Activated T-helper 1 cell treated with anti-CD3 and anti-CD28 coated beads, Interleukin-2, amount 50 U/mL, for 16 hours (primary cell): ENCODE measurements at regions not wholly inside any gene's neighbourhood (a gene's known extent, or its start where the extent isn't known, plus 50 kb on each side); places are given as distances from the start of the nearest gene placed in this dataset.

ENCODE experiments used
- DNase-seq, 2 donors: peaks; one replicate each; pipeline ENCODE4 v3.0.0-alpha.2; 2020; ENCODE audit warnings: low read depth in 1 of 2, low spot score in 1 of 2

DNA sequence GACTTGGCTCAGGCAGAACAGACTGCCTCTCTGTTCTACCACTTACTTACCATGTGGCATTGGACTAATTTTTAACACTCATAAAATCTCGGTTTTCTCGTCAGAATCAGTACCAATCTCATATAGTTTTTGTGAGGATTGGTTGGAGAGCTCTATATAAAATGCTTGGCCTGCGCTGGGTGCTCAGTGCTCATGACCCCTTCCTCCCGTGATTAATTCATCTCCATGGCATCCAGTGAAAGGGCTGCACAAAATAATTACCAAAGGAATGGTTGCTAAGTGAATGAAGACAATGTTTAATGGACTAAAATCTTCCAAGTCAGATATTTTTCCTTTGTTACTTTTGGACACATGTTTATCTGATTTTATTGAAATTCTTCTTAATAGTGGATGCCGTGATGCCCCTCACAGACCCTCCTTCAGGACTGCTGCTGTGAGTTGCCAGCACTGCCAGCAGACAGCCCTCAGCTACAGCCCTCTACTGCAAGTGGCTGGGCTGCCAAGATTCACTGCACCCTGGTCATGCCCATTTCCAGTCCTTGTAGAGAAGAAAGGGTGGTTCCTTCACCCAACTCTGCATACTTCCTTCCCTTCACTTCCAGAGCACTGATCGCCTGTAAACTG is 436.5 kb downstream of the LMO4 start:
- no peak for DNase-seq

DNA sequence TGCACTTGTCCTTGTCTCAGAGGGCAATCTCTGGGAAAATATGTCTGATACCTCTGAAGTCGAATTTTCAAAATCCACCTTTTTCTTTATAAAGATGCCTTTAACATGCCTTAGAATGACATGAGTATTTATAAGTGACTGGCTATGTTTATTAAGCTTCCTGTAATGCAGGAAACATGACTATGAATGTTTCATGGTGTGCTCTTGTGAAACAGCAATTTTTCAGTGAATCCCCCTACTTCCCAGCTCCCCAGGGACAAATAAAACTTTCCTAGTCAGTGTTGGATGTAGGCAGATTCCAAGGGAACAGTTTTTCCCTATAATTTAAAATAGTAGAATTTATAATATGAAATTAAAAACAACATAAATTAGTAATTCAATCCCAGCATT is 437.0 kb downstream of the LMO4 start:
- no peak for DNase-seq

DNA sequence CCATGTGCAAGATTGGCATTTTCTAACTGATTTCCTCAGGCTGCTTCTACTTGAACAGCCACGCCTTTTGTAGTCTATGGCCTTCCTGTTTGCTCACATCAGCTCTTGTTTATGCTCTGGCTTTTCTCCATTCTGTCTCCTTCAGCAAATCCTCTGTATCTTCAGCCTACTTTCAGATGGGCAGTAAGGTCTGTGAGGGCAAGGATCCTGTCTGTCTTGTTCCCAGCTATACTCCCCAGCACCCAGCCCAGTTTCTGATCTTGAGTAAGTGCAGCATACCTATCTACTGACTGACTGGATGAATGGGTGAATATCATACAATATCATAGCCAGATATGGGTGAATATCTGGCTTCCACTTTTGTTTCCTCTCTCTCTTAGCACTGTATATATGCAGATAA is 438.1 kb downstream of the LMO4 start:
- no peak for DNase-seq

DNA sequence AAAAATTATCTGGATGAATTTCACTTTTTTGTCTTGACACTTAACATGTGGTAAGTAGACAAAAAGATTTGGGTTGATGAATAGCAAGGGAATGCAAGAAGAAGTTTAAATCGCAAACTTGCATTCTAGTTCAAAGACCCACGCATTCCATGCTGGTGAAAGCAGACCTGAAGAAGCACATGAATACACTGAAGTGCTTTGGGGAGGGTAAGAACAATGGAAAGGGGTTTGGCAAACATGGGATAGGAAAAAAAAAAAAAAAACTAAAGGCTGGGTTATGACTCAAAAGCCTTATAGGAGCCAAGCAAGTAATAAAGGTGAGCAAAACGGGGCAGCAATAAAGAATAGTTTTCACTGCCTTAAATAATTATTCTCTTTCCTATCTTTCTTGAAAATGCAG is 450.2 kb downstream of the LMO4 start:
- no peak for DNase-seq

DNA sequence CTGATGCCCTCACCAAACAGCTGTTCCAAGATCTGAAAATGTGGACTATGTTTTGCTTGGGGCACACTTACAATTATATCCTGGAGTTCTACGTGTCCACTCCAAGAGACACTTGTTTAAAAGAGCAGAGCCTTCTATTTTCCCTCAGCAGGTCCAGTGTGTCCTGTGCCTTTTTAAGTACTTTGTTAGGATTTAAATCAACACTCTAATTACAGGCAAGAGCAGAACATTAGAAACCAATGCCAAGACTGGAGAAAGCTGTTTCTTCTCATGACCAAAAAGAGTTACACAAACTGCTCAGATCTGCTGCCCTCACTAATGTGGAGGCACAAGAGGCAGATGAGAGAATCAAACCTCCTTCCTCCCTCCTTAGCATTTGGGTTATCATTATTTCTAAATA is 452.9 kb downstream of the LMO4 start:
- no peak for DNase-seq

DNA sequence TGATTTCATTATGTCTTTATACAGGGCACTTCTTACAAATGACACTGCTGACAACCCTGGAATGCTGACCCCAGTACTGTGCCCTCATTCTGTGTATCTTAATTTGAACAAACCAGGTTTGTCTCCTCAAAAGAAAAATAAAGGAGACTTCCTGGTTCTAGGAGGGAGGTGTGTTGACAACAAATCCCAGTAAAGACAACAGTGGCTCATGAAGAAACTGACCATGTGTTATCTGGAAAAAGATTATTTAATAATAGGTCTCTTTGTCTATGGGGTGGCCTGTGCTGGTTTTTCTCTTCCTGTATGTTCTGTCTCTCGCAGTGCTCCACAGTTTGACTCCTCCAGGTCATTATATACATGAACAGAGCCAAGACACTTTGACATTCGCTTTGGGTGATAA is 454.6 kb downstream of the LMO4 start:
- DNase-seq = no peak

DNA sequence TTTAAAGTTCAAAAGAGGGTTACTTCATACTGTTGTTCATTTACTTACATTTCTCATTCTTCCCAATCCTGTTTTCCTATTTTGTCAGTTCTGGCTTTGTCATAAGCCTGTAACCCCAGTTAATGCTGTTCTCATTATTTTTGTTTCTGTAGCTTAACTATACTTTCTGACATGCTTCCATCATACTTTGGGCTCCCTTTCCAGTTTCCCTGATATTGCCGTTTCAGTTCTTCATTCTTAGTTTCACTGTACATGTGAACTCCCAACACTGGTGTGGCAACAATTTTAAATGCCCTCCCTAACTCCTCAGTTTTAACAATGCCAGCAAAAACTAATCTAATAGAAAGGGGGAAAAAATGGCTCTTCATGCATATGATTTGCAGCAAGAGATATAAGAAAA is 456.7 kb downstream of the LMO4 start:
- no peak for DNase-seq

DNA sequence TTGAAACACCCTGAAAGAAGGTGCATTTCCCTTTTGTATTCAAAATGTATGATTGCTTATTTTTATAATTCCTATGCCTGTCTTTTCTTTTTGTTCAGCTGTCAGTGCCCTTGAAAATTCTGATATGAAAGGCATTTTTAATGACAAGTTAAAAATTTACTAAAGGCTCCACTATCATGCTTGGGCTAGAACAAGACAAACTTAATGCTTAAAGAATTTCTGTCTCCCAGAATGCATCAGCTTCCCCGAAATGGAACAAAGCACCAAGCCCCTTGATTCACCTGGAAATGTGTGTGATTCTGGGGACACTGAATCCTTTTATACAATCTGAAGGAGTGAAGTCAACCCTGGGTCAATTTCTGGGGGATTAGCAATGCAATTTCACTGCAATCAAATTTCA is 457.5 kb downstream of the LMO4 start:
- DNase-seq = no peak

DNA sequence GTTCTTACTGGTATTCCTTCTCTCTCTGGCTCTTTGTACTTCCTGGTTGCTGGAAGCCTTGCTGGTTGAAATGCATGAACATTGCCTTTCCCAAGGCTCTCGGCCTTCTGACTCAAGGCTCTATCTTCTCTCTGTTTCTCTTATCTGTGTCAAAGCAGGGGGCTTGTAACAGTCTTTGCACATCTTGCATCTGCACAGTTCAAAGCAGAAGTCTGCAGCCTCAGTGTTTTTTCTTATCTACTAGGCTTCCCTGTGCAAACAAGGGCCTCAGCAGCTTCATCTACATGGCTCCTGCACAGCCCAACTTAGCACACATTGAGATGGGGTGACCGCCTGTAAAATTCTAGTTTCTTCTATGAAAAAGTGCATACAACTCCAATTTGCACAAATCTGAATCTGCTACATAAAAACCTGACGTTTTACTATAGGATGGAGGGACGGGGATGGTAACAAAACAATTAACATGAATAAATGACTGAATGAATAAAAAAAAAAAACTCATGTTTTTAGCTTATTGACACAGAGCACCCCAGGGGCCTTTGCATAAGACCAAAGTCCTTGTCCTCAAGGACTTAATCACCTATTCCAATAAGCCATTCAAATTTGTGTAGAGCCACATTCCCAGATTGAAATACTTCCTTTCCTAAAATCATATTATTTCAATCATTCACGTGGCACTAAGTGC is 458.3 kb downstream of the LMO4 start:
- no peak for DNase-seq

DNA sequence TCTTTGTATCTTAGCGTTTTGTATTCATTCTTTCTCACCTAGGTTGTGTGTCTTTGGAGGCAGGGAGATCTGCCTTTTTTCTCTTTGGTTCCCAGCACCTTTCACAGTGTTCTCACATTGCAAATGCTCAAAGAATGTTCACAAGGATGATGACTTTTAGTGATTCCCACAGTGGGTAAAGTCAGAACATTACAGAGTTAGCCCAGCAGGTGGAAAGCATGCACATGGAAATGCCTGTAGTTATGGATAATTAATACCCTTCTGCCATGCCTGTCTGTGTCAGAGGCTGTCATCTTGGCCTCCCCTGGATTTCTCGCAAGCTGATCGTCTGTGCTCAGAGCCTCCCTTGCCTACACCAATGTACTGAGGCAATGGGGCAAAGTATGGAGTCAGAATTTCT is 458.9 kb downstream of the LMO4 start:
- DNase-seq = no peak

DNA sequence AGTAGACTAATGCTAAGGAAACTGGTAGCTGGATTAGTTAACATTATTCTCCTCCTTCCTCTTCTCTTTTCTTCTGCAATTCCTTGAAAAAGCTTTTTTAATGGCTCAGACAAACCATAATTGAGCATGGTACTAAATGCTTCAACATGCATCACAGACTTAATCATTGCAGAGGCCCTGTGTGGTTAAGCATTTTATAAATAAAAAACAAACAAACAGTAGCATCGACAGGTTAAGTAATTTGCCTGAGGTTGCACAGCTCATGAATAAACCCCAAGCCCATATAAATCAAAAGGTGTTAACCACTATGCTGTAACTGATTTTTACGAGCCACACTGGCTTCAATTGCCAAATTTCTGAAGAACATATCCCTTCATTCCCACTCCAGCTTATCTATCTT is 462.1 kb downstream of the LMO4 start:
- DNase-seq = no peak

DNA sequence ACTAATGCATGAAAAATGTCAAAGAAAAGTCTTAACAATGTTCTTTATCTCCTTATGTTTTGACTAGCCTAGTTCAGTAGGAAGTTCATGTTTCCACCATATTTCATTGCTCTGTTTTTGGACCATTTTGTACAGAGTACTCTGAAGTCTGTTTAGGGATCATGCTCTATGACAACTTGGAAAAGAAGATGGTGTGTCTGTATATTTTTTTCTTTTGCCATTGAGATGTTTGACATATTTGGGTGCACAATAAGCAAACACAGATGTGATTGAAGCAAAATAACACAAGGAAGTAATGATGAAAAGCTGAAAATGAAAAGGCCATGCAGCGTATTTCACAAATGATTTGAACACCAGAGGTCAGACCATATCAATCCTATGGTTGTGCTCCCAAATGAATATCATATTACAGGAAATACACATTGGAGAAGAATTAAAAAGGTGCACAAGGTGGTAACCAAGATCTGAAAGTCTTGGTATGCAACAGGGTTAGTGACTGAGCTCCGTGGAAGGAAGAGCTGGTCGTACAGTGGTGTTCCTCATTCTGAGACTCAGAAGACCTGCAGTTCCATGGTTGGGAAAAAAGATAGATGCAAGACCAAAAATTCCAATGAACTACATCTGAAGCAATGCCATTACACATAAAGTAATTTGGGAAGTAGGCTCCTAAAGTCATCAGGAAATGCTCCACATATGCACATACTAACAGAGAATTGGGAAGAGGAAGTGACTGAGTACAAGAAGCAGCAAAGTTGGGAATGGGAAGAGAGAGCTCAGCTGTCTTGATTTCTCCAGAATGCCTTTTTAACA is 463.5 kb downstream of the LMO4 start:
- no peak for DNase-seq

DNA sequence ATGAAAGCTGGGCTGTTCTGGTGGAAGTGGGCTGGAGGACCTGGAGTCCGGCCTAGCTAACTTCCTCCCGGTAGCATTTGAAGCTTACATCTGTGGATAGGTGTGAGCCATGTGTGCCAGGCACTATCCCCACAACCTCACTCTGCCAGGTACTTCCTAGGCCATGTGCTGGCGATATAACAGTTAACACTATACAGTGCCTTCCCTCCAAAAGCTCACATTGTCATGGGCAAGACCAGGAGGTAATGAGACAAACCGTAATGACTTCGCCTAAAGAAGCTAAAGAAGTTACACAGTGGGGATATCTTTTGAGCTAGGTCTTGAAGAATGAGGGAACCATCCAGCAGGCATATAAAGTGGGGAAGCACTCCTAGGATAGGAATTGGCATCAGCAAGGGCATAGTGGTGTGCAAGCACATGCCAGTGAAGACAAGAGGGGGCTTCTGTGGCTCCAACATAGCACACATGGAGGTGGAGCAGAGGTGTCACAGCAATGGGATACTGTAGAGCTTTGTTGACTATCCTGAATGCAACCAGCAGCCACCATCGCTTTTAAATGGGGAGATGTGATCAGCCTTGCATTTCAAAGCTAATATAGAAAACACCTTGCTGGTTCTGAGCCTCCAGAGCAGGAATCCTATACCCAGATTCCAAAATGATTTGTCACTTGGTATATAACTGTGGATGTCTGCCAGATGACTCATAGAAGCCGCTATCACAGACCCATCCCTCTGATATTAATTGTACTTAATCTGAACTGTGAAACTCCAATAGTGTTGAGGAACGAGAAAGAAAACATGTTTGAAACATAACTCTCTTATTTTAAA is 466.3 kb downstream of the LMO4 start:
- no peak for DNase-seq

DNA sequence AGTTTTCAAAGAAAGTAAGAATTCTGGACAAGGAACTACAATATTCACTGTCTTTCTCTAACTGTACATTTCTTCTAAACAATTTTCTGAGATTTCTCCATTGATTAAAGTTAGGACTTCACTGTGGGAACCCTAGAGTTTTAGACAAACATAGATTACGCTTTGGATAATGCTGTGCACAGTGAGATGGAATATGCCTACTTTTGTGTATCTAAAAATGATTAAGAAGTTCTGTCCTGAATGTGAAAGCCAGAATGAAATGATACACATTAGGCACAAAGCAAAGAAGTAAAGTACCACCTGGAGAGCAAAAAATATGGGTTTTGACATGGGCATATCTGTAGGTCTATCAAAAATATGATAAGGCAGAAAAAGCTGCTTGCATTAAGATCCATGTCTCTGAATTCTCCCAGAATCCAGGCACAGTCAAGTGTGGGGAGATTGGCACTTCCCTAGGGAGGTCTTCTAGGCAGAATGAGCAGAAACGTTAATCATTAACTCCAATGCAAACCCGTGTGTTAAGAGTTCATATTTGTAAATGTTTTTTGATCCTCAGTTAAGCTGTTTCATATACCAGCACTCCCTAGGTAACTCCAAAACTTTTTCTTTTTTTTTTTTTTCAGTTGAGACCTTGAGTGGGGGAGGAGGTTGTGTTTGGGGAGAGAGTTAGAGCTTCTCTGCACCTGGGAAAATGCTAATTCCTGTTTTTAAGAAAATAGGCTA is 467.1 kb downstream of the LMO4 start:
- no peak for DNase-seq

DNA sequence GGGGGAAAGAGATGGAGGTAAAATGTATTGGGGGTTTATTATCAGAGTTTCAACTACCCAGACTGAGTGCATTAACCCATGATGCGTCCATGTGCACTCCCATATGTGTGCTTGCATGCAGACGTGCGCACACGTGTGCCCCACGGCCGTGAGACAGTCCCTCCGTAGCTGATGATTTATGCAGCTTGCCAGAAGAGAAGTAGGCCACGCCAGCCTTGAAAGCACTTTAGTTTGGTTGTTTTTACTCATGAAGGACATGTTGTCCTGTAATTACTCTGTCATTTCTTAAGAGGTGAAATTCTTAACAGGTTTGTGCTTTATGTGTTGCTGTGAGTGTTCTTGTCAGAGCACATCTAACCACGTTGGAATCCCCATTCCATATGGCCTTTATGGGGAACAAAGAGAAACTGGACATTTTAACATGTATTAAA is 467.8 kb downstream of the LMO4 start:
- DNase-seq = no peak

DNA sequence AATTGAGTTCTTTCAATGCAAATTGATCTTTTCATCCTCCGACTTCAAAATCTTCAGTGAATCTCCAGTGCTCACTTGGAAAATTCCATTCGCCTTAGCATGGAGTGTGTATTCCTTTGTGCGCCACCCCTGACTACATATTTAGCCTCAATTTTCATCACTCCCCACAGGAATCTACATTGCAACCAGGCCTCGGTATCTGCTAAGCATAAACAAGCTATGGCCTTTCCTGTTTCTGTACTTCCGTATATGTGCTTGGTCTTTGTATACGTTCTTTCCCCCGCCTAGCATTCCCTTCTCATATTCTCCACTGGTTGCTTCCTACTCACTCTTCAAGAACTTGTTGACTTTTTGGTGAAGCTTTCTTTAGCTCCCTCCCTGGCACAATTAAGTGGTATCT is 470.8 kb downstream of the LMO4 start:
- no peak for DNase-seq

DNA sequence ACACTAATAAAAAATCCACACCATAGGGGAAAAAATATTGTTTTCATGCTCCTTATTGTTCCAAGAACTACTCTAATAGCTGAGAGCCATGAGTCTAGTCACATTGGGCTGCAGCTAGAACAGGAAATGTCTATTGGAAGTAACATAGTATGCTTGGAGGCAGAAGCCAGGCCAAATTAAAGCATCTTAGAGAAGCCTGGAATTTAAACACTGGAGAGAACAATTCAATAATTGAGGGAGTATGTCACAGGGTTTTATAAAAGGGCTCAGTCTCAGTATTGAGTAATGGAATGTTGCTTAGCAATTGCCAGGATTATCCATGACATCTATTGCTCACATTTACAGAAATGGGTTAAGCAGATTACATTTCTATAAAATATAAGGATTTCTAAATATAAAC is 471.3 kb downstream of the LMO4 start:
- no peak for DNase-seq

DNA sequence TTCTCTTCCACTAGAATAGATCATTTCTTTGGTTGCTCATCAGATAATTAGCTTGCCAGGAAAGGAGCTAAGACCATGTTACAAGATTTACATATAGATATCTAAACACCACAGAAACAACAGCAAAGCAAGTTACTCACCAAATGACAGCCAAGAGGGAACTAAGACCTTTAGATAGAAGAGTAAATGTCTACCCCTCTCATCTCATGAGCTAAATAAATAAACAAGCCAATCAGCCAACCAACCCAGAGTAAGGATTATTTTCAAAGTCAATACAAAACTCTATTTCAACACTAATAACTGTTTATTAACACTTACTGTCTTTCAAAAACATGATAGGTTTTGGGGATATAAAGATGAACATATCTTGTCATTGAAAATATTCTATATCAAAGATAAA is 474.7 kb downstream of the LMO4 start:
- no peak for DNase-seq

DNA sequence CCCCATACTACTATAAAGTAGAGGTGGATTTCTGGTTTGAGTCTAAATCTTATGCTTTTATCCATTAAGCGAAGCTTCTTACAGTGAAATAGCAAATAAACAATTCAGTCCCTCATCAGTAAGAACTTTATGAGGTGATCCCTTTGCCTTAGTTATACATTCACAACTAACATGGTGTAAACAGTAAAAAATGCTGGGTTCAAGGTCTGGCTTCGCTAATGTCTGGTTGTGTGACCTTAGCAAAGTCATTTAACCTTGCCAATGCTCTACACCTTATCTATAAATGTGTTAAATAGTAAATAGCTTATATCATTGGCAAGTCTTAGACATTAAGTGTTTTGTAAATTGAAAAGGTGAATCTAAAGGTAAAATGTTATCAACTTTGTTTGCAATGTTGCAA is 475.4 kb downstream of the LMO4 start:
- no peak for DNase-seq

DNA sequence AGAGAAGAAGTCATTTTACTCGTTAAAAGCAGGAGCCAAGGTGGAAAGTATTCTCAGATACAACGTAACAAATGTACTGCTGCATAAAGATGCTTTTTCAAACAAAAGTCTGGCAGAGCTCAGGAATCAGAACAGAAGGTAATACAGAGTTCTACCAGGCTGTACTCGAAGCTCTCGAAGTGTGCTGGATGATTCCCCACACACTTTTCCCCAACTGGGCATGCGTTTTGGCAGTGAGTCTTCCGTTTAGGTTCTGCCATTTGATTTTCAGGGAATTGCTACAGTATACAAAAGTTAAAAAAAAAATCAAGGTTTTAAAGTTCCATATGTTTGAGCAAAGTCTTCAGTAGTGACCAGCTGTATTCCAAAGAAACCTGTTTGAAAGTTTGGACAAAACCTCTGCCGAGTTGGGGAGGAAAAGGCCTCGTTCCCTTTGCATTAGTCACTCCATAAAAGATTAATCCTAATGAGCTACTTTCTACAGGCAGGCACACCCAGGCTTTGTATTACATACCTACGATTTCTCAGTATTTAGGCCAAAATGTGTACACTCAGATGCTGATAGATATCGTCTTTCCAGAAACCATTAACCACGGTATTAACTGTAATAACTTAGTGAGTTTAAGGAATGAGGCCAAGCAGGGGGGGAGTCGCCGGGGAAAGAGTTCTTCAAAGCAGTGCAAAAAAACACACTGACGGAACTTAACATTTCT is 477.1 kb downstream of the LMO4 start:
- DNase-seq = no peak
